HG02798 (cell line): ENCODE measurements at regions not wholly inside any gene's neighbourhood (a gene's known extent, or its start where the extent isn't known, plus 50 kb on each side); places are given as distances from the start of the nearest gene placed in this dataset.

Source experiments
- ATAC-seq: cut with Tn5 transposase; IDR thresholded peaks from one replicate; pipeline ENCODE4 v1.9.1; 2021; ENCODE audit warnings: mild to moderate bottlenecking; ENCODE audit not compliant: unreplicated experiment, poor library complexity

DNA sequence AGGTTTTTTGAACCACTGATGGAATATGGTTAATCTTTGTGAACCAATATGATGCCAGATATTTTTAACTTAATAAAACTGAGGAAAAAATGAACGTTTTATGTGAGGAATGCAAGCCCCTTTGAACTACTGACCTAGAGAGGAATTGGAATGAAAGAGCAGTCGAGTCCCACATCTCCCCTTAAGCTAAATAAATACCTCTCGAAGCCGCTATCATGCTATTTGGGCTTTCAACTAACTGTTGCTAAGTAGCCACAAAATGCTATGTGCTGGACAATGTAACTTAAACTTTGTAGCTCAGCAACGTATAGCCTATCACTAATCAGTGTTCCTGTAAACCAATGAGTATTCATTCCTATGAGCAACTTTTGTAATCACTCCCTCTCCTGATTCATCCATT is 1037.2 kb downstream of the SQOR start:
- no peak for ATAC-seq

DNA sequence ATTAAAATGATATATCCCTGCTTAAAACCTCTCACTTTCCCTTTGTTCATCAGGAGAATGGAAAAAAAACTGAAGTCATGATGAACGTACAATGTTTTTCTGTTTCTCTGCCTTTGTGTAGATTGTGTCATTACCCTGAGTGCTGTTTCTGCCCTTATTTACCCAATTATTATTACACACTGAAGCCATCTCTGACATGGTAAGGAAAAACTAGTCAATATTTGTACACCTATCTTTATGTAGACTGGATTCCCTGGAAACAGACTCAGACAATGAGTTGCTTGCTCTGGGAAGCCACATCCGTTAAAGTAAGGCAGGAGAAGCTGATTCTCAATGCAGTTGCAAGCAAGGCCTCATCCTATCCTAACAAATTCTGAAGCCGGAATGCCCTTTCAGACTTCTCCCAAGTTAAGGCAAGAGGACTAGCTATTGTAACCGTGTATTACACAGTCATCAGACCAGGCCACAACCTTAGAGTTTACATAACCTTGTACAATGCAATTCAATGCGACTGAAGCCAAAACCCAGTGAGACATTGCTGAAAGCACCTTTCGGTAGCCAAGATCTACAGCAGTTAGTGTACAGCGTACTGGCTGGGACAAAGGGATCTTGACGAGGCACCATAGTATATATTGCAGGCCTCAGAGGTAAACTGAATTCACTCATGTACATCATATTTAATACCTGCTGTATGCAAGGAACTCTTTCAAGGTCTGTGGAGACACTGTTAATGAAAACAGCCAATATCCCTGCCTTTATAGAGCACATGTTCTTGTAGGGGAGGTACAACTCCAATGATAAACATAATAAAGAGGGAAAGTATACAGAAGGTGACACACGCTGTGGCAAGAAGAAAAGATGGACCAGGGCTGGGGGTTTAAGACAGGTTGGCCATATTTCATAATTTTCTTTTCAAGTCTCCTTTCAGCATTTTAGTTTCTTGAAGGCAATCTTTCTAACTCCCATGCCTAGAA is 1040.8 kb upstream of the SEMA6D start:
- ATAC-seq, result no peak

DNA sequence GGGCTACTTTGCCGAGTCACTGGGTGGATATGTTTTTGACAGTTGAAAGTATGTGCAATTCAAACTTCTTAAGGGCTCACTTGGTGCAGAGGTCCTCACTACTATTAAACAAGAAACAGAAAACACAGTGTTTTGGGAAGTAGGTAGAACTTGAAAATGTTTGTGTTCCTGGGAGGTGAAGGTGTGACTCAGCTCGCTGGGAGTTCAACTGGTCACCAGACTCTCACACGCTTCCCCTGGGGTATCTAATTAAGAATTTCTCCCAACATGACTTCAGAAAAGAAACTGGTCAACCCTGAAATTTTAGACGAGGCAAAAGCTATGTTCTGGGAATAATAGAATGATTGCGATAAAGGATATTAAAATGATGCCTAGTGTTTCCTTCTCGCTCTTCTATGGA is 1039.8 kb upstream of the SEMA6D start:
- ATAC-seq, result no peak

DNA sequence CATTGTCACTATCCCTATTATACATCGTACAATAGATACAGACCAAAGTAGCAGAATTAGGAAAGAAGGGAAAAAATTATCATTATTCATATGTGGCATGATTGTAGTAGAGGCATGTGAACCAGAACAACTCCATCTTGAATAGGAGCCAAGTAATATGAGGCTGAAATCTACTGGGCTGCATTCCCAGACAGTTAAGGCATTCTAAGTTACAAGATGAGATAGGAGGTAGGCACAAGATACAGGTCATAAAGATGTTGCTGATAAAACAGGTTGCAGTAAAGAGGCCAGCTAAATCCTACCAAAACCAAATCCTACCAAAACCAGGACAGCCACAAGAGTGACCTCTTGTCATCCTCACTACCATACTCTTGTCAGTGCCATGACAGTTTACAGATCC is 1035.4 kb upstream of the SEMA6D start:
- no peak for ATAC-seq

DNA sequence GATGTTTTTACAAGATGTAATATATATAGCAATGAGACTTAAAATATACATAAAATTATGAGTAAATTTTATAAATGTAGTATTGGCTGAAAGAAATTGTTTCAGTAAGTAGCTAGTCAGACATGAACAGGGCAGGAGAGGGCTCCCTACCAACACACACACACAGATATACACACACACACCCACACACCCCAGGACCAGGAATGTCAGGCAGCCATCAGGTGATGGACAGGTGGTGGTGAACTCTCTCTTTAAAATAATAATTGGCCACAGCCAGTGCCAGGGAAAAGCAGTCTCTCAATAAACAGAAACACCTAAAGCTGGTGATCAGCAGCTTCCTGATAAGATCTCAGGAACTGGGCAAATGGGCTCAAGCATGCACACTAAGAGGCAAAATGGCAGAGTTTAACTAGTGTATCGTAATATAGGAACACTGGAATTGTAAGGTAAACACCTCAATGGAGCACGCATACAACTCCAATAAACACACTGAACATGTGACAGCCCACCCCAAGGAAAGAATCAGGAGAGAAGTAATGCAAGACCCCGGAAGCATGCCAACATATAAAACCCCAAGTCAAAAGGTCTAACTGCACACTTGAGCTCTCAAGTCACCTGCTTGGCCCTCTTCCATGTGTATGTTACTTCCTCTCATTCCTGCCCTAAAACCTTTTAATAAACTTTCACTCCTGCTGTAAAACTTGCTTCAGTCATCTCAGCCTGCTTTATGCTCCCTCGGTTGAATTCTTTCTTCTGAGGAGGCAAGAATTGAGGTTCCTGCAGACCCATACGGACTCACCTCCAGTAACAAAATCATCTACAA is 1034.1 kb upstream of the SEMA6D start:
- ATAC-seq, result no peak

DNA sequence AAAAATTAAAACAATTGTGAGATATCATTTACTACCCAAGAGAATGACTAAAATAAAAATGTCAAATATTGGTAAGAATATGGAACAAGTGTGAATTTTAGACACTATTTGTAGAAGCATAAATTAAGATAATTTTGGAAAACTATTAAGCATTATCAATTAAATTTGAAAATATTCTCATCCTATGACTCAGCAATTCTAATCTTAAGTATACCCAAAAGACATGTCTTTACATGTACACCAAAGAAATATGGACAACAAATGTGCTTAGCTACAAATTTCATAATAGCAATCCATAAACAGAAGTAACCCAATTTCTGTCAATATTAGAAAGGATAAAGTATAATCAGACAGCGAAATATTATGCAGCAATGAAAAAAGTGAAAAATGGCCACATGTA is 1032.2 kb upstream of the SEMA6D start:
- no peak for ATAC-seq

DNA sequence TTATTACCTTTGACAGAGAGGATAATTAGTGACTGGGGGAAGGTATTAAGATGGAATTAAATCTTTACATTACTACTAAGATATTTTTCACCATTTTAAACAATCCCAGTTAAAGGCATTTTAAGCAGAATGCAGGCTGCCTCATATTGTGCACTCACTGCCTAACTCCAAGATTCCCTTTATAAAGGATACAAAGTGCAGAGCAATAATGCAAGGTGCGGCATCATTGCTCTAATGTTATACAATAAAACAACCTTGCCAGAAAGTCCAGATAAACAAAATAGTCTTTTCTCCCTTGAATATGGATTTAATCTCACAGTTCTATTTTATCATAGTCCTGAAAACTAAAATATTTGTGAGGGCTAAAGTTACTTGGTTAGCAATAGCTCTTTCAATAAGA is 1031.6 kb upstream of the SEMA6D start:
- no peak for ATAC-seq

DNA sequence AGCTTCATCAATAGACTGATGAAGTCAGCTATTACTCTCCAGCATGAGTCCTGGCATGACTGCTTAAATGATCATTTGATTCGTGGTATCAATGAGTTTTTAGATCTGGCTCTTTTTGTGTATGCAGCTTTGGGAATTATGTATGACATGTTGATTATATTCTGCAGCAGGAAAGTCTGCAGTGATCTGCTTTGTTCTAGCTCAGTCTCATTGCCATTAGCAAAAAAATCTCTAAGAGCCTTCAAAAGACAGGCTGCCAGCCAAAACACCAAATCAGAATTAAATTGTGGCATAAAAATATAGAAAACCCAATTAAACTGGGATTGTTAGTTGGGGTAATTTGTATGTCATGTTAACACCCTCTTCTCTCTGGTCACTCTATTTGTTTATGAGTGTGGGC is 1021.0 kb upstream of the SEMA6D start:
- no peak for ATAC-seq

DNA sequence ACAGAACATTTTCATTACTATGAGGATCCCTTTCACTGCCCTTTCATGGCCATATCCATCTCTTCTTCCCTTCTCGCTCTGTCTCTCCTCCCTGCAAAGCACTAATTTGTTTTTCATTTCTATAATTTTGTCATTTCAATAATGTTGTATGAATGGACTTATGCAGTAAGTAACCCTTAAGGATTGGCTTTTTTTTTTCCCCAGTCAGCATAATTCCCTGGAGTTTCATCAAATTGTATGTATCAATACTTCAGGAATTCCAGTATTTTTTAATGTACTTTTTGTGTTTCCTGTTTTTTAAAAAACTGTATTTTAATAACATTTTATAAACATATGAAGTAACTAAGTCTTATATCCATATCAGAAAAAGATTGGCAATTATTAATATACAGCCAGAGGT is 1016.0 kb upstream of the SEMA6D start:
- no peak for ATAC-seq

DNA sequence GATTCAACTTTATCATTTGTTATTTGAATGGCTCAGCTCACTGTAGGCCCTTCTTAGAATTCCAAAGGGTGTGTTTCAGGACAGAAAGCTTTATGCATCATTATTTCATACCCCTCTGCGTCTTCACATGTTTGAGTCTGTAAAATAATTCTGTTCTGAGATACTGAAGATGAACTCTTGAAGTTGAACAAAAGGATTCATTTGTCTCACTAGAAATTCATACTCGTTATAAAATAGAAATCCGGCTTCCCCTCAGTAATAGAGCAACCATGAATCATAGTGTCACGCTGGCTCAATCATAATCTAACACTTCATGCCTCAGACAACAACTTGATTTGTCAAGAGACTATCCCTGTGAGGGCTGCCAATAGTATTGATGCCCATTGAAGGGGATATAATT is 1015.4 kb upstream of the SEMA6D start:
- no peak for ATAC-seq

DNA sequence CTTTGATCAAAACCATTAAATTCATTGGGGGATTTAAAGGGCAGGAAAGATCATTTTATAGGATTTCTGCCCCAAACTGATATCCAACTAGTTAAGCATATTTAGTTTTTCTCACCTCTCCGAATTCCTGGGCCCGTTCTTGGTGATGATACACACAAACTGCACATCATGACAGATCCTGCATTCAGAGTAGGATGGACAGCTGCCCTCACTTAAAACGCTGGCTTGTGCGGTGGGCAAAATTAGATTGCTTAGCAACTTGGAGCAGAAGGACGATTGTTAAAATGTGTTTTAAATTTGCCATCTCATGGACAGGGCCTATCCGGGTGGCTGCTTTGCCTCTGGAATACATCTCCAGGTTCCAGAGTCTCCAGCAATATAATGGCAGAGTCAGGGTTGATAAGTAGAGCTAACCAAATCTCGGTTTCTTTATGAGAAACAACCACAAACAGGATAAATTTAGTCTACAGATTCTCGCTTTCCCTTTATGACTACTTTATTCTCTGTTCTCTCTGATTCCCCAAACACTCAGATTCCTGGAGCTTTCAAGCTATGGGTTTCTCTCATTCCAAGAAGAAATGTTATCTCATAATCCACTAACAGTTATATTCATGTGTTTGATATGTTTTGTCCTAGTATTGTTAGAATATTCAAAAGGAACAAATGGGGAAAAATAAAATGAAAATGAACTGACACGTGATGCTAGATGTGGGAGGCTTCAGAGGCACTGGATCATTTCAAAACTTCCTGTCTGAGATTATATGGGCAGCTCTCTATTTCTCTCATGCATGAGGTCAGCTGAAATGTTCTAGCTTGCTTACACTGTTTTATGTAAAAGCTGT is 1014.1 kb upstream of the SEMA6D start:
- ATAC-seq, result peak; percentile 70

DNA sequence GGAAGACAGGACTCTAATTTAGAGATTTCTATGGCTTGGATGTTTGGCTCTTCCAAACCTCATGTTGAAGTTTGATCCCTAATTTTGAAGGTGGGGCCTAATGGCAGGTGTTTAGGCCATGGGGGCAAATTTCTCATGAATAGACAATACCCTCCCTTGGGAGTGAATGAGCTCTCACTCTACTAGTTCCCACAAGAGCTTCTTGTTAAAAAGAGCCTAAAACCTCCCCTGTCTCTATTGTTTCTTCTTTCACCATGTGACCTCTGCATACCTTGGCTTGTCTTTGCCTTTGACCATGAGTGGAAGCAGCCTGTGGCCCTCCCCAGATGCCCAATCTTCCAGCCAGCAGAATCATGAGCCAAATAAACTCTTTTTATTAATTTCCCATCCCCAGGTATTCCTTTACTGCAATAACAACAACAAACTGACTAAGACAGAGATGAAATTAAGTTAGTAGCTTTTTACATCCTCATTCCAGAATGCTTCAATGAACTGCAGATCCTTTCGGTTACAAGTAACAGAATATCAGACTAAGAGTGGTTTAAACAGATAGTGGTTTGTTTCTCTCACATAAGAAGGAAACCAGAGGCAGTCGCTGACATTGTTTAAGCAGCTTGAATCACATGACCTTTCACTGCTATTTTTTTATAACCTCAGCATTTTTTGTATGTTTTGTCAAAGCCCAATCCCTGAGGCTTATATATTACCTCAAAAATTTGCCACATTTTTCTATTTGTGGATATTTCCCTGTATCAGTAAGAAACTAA is 1013.3 kb upstream of the SEMA6D start:
- ATAC-seq, result peak; percentile 56

DNA sequence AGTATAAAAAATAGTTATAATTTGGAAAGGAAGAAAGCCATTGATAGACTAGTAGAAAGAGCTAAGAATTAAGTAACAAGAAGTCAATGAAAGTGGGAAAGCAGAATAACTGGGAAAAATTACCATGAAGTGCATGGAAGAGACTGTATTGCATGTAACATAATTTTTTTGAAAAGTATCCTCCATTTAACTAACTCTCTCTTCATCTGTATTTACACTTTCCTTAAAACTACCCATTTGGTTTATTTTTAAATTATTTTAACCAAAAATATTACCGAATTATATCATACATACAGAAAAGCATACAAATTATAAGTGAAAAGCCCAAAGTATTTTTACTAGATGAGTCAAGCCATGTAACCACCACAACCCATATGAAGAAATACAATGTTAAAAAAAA is 1009.9 kb upstream of the SEMA6D start:
- ATAC-seq, result no peak

DNA sequence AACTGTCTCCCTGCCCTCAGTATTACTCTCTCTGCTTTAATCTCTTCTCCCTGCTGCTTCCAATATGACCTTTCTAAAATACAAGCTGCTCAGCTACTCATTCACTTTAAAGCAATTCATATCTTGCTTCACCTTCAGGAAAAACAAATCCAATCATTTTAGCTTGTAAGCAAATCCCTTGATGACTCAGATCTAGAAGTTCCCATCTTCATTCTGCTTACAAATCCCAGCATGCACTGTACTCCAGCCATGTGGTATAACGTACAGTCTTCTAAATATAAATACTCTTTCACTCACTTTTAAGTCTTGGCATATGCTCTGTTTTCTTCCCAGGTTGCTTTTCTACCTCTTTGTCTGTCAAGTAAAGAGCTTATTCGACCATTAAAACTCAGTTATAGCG is 1009.1 kb upstream of the SEMA6D start:
- ATAC-seq, result no peak

DNA sequence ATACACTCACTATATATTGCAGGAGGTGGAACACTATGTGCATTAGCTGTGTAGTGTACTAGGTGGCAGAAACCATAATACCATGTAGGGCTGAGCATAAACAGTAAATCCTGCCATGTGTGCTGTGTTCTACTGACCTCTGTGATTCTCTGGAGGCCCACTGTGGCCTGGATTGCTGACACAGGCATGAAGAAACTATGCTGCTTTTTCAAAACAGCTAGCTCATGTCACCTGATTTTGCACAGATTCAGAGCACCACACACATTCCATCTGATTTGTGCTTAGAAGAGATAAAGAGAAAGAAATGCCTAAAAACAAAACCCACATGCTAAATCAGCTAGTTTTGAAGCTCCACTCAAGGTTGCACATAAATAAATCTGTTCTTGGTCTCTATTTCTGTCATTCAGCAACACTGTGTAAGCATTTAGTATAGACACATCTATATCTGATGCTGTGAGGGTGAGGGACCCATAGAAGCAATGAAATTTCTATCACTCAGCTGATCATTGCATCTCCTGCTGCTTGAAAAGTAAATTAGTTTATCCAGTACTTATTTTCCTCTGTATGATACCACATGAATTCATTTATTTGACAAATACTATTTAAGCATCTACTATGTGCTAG is 1007.7 kb upstream of the SEMA6D start:
- no peak for ATAC-seq

DNA sequence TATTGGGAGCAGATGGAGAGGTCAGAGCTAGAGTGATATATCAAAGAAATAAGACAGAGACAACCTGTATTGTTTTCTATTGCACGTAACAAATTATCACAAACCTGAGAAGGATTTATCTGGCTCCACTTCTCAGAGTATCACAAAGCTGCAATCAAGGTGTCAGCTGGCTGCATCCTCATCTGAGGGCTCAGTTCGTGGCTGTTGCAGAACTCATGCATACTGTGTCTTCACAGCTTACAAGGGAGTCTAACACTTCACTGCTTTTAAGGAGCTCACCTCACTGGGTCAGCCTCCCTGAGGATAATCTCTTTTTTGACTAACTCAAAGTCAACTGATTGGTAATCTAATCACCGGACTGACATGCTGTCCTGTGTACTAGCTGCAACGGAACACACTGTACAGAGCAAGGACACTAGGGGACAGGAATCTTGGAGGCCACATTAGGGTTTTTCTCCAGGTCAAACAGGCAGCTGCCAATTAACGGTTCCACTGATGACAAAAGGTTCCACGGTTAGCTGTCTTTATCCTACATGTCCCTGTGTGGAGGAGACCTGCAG is 1006.8 kb upstream of the SEMA6D start:
- ATAC-seq, result no peak

DNA sequence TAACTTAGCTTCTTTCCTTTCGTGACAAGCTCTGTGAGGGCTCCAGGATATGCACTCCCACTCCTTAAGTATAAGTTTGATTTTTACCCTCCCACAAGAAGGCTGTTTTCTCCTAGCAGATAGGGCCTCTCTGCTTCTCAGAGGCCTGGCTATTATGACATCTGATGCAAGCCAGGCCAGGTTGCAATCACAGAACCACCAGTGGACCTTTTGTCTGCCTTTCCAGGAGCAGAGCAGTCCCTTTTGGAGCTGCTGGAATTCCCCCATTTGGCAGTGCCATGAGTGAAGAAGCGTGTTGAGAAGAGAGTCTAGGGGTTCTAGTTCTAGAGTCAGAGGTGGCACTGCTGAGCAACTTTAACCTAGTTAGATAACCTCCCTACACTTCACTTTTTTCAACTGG is 1004.3 kb upstream of the SEMA6D start:
- ATAC-seq, result no peak

DNA sequence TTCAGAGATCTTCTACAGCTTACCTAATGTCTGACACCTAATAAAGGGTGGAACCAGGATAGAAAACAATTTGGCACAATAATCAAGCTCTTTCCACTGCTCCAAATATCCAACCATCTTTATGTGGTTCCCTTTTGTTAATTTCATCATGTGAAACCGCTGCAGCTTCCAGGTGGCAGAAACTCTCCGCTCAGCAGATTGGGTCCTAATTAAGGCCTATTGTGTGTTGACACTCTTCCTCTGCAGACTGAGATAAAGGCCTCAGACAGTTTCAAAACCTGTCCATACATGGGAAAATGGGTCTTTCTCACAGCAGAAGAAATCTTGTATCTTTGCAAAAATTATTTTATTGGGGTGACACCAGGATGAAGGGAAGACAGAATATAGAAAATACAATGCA is 1002.4 kb upstream of the SEMA6D start:
- ATAC-seq, result no peak

DNA sequence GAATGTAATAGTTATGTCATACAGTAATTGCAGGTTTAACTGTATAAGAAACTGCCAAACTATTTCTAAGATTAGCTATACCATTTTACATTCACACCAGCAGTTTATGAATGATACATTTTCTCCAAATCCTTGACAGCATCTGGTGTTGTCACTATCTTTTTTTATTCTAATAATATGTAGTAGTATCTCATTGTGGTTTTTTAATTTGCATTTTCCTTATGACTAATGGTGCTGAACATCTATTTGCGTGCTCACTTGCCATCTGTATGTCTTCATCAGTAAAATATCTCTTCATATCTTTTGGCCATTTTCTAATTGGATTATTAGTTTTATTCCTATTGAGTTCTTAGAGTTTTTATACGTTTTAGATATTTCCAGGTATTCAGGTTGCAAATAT is 994.0 kb upstream of the SEMA6D start:
- no peak for ATAC-seq
